GM23338 (cell line): ENCODE measurements at regions not wholly inside any gene's neighbourhood (a gene's known extent, or its start where the extent isn't known, plus 50 kb on each side); places are given as distances from the start of the nearest gene placed in this dataset.

Experiments used
- ATAC-seq: fragments of 200-7000 bp; cut with Tn5 transposase; 3 replicates; pipeline ENCODE4 v1.9.1; 2020
- DNase-seq: peaks from one replicate; pipeline ENCODE4 v3.0.0-alpha.2; 2015; ENCODE audit warnings: low spot score
- H2AFZ ChIP-seq: fragments of 200-600 bp; sonication (generic); 2 replicates; pipeline ENCODE4 v1.8.0; 2016; ENCODE audit warnings: antibody characterized with exemption, mild to moderate bottlenecking, moderate library complexity
- H3F3A ChIP-seq: fragments of 200-600 bp; sonication (generic); replicated peaks from 2 replicates; pipeline ENCODE4 v1.8.0; 2017; ENCODE audit warnings: antibody characterized with exemption, mixed run types, low read depth
- H3K27ac ChIP-seq: fragments of 200-600 bp; sonication (generic); 2 replicates; pipeline ENCODE4 v1.6.1; 2016; ENCODE audit warnings: low read depth
- H3K27me3 ChIP-seq: fragments of 200-600 bp; sonication (generic); 2 replicates; pipeline ENCODE4 v1.8.0; 2016; ENCODE audit warnings: mild to moderate bottlenecking, mixed run types, moderate library complexity; ENCODE audit not compliant: insufficient read depth
- H3K36me3 ChIP-seq: fragments of 200-600 bp; sonication (generic); 2 replicates; pipeline ENCODE4 v1.8.0; 2016; ENCODE audit warnings: mild to moderate bottlenecking; ENCODE audit not compliant: insufficient read depth
- H3K4me1 ChIP-seq: fragments of 200-600 bp; sonication (generic); 2 replicates; pipeline ENCODE4 v1.8.0; 2016; ENCODE audit warnings: mild to moderate bottlenecking, moderate library complexity; ENCODE audit not compliant: insufficient read depth
- H3K4me2 ChIP-seq: fragments of 200-600 bp; sonication (generic); 2 replicates; pipeline ENCODE4 v1.7.1; 2017; ENCODE audit warnings: mixed run types
- H3K4me3 ChIP-seq: fragments of 200-600 bp; sonication (generic); 2 replicates; pipeline ENCODE4 v1.6.1; 2016; ENCODE audit warnings: mixed run types
- H3K79me2 ChIP-seq: fragments of 200-600 bp; sonication (generic); replicated peaks from 2 replicates; pipeline ENCODE4 v1.8.0; 2017; ENCODE audit warnings: mild to moderate bottlenecking; ENCODE audit not compliant: insufficient read depth
- H3K9me2 ChIP-seq: fragments of 200-600 bp; sonication (generic); 2 replicates; pipeline ENCODE4 v1.8.0; 2017; ENCODE audit not compliant: insufficient read depth
- H4K20me1 ChIP-seq: fragments of 200-600 bp; sonication (generic); replicated peaks from 2 replicates; pipeline ENCODE4 v1.8.0; 2017; ENCODE audit warnings: mild to moderate bottlenecking; ENCODE audit not compliant: insufficient read depth
- H3K27ac Mint-ChIP-seq: 2 replicates; pipeline ENCODE4 v1.8.0; 2020; ENCODE audit warnings: inconsistent platforms, mild to moderate bottlenecking, moderate library complexity, mixed read lengths
- H3K27me3 Mint-ChIP-seq: 3 replicates; pipeline ENCODE4 v1.8.0; 2022; ENCODE audit warnings: low read depth, mild to moderate bottlenecking, moderate library complexity, mixed read lengths, inconsistent platforms; ENCODE audit not compliant: insufficient read depth, poor library complexity
- H3K36me3 Mint-ChIP-seq: 3 replicates; pipeline ENCODE4 v1.8.0; 2021; ENCODE audit warnings: low read depth, mild to moderate bottlenecking, inconsistent platforms, moderate library complexity, mixed read lengths
- H3K4me1 Mint-ChIP-seq: 3 replicates; pipeline ENCODE4 v1.8.0; 2020; ENCODE audit warnings: mild to moderate bottlenecking, inconsistent platforms, mixed read lengths
- H3K4me3 Mint-ChIP-seq: 3 replicates; pipeline ENCODE4 v1.8.0; 2021; ENCODE audit warnings: moderate library complexity, mild to moderate bottlenecking, inconsistent platforms, mixed read lengths
- H3K9me3 Mint-ChIP-seq: 3 replicates; pipeline ENCODE4 v1.8.0; 2020; ENCODE audit warnings: moderate library complexity, mild to moderate bottlenecking, inconsistent platforms, mixed read lengths
- CREB1 ChIP-seq: fragments of 250-450 bp; sonication (Bioruptor Pico); IDR thresholded peaks from 2 replicates; pipeline ENCODE4 v1.5.0; 2020; ENCODE audit warnings: low read depth, mild to moderate bottlenecking, moderate library complexity
- EZH2 ChIP-seq: fragments of 200-600 bp; sonication (generic); IDR thresholded peaks from one replicate; pipeline ENCODE4 v1.8.0; 2017; ENCODE audit warnings: antibody characterized with exemption, mild to moderate bottlenecking, low read depth; ENCODE audit not compliant: unreplicated experiment
- ZNF114 ChIP-seq: fragments of 250-450 bp; sonication (Bioruptor Pico); IDR thresholded peaks from 2 replicates; pipeline ENCODE4 v1.5.0; 2020; ENCODE audit warnings: mild to moderate bottlenecking, moderate library complexity
- ZNF331 ChIP-seq: fragments of 250-450 bp; sonication (Bioruptor Pico); IDR thresholded peaks from 2 replicates; pipeline ENCODE4 v1.5.0; 2020; ENCODE audit warnings: low read depth, mild to moderate bottlenecking, moderate library complexity
- TF ChIP-seq, protein P1 (sequence below): IDR thresholded peaks from 2 replicates; pipeline ENCODE4 v1.6.1; 2016; ENCODE audit warnings: antibody characterized with exemption
- TF ChIP-seq, protein P2 (sequence below): fragments of 250-450 bp; sonication (Bioruptor Pico); IDR thresholded peaks from 2 replicates; pipeline ENCODE4 v1.5.0; 2020; ENCODE audit warnings: mild to moderate bottlenecking, moderate library complexity
- TF ChIP-seq, protein P3 (sequence below): IDR thresholded peaks from one replicate; pipeline ENCODE4 v1.6.1; 2018; ENCODE audit warnings: antibody characterized with exemption; ENCODE audit not compliant: unreplicated experiment

DNA sequence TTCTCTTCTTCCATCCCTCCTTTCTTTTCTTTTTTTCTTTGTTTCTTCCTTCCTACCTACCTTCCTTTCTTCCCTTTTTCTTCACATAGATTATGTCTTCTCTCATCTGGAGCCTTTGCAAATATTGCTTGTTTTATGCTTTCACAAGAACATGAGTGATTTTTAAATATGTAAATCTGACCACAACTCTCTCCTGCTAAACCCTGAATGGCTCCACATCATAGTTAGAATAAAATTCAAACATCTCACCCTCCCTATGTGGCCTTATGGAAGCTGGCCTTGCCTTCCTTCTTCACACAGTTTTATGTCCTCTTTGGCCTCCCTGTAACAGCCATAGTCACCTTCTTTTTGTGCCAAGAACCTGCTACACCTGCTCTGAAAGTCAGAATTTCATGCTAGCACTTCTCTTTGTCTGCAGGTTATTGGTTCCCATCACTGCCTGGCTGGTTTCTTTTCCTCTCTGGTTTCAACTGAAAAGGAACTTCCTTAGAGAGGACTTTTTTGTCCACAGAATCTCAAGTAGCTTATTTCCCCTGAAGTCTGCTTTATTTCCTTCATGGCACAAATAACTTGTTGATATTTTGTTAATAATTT is 114.3 kb upstream of the TNC start:
- Histone ChIP-seq H3K27ac (no peak overlapping the region), H3K36me3 (no peaks in the 10 kb centered on the region), H3F3A (no peaks in the 10 kb centered on the region), H4K20me1 (no peaks in the 10 kb centered on the region), H3K27me3 (no peaks in the 10 kb centered on the region), H3K4me3 (no peak overlapping the region), H3K4me1 (no peaks in the 10 kb centered on the region), H2AFZ (no peak overlapping the region), H3K4me2 (no peak overlapping the region), H3K9me2 (peaks cover 5% of the 10 kb centered on the region; the same call in 1 of the 2 replicates), H3K79me2 (no peaks in the 10 kb centered on the region)
- Mint-ChIP-seq H3K27me3 (peaks cover 2% of the 10 kb centered on the region), H3K36me3 (no peaks in the 10 kb centered on the region), H3K4me1 (peaks cover 2% of the 10 kb centered on the region; the same call in 1 of the 3 replicates), H3K27ac (no peak overlapping the region), H3K4me3 (no peak overlapping the region), H3K9me3 (no peaks in the 10 kb centered on the region)
- TF ChIP-seq ZNF331 (CRISPR knock-in tag), result no peak
- TF ChIP-seq ZNF114 (CRISPR knock-in tag), result no peak
- TF ChIP-seq, protein P1, sequence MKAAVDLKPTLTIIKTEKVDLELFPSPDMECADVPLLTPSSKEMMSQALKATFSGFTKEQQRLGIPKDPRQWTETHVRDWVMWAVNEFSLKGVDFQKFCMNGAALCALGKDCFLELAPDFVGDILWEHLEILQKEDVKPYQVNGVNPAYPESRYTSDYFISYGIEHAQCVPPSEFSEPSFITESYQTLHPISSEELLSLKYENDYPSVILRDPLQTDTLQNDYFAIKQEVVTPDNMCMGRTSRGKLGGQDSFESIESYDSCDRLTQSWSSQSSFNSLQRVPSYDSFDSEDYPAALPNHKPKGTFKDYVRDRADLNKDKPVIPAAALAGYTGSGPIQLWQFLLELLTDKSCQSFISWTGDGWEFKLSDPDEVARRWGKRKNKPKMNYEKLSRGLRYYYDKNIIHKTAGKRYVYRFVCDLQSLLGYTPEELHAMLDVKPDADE, result no peak
- TF ChIP-seq, protein P2, sequence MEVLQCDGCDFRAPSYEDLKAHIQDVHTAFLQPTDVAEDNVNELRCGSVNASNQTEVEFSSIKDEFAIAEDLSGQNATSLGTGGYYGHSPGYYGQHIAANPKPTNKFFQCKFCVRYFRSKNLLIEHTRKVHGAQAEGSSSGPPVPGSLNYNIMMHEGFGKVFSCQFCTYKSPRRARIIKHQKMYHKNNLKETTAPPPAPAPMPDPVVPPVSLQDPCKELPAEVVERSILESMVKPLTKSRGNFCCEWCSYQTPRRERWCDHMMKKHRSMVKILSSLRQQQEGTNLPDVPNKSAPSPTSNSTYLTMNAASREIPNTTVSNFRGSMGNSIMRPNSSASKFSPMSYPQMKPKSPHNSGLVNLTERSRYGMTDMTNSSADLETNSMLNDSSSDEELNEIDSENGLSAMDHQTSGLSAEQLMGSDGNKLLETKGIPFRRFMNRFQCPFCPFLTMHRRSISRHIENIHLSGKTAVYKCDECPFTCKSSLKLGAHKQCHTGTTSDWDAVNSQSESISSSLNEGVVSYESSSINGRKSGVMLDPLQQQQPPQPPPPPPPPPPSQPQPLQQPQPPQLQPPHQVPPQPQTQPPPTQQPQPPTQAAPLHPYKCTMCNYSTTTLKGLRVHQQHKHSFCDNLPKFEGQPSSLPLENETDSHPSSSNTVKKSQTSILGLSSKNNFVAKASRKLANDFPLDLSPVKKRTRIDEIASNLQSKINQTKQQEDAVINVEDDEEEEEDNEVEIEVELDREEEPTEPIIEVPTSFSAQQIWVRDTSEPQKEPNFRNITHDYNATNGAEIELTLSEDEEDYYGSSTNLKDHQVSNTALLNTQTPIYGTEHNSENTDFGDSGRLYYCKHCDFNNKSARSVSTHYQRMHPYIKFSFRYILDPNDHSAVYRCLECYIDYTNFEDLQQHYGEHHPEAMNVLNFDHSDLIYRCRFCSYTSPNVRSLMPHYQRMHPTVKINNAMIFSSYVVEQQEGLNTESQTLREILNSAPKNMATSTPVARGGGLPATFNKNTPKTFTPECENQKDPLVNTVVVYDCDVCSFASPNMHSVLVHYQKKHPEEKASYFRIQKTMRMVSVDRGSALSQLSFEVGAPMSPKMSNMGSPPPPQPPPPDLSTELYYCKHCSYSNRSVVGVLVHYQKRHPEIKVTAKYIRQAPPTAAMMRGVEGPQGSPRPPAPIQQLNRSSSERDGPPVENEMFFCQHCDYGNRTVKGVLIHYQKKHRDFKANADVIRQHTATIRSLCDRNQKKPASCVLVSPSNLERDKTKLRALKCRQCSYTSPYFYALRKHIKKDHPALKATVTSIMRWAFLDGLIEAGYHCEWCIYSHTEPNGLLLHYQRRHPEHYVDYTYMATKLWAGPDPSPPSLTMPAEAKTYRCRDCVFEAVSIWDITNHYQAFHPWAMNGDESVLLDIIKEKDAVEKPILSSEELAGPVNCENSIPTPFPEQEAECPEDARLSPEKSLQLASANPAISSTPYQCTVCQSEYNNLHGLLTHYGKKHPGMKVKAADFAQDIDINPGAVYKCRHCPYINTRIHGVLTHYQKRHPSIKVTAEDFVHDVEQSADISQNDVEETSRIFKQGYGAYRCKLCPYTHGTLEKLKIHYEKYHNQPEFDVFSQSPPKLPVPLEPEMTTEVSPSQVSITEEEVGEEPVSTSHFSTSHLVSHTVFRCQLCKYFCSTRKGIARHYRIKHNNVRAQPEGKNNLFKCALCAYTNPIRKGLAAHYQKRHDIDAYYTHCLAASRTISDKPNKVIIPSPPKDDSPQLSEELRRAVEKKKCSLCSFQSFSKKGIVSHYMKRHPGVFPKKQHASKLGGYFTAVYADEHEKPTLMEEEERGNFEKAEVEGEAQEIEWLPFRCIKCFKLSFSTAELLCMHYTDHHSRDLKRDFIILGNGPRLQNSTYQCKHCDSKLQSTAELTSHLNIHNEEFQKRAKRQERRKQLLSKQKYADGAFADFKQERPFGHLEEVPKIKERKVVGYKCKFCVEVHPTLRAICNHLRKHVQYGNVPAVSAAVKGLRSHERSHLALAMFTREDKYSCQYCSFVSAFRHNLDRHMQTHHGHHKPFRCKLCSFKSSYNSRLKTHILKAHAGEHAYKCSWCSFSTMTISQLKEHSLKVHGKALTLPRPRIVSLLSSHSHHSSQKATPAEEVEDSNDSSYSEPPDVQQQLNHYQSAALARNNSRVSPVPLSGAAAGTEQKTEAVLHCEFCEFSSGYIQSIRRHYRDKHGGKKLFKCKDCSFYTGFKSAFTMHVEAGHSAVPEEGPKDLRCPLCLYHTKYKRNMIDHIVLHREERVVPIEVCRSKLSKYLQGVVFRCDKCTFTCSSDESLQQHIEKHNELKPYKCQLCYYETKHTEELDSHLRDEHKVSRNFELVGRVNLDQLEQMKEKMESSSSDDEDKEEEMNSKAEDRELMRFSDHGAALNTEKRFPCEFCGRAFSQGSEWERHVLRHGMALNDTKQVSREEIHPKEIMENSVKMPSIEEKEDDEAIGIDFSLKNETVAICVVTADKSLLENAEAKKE (CRISPR knock-in tag), result no peak
- TF ChIP-seq CREB1, result no peak
- TF ChIP-seq EZH2, result no peak
- TF ChIP-seq, protein P3, sequence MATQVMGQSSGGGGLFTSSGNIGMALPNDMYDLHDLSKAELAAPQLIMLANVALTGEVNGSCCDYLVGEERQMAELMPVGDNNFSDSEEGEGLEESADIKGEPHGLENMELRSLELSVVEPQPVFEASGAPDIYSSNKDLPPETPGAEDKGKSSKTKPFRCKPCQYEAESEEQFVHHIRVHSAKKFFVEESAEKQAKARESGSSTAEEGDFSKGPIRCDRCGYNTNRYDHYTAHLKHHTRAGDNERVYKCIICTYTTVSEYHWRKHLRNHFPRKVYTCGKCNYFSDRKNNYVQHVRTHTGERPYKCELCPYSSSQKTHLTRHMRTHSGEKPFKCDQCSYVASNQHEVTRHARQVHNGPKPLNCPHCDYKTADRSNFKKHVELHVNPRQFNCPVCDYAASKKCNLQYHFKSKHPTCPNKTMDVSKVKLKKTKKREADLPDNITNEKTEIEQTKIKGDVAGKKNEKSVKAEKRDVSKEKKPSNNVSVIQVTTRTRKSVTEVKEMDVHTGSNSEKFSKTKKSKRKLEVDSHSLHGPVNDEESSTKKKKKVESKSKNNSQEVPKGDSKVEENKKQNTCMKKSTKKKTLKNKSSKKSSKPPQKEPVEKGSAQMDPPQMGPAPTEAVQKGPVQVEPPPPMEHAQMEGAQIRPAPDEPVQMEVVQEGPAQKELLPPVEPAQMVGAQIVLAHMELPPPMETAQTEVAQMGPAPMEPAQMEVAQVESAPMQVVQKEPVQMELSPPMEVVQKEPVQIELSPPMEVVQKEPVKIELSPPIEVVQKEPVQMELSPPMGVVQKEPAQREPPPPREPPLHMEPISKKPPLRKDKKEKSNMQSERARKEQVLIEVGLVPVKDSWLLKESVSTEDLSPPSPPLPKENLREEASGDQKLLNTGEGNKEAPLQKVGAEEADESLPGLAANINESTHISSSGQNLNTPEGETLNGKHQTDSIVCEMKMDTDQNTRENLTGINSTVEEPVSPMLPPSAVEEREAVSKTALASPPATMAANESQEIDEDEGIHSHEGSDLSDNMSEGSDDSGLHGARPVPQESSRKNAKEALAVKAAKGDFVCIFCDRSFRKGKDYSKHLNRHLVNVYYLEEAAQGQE, result no peak
- DNase-seq, result no peak
- ATAC-seq, result no peak
